ENCODE measurements at regions not wholly inside any gene's neighbourhood (a gene's known extent, or its start where the extent isn't known, plus 50 kb on each side); places are given as distances from the start of the nearest gene placed in this dataset.

DNA sequence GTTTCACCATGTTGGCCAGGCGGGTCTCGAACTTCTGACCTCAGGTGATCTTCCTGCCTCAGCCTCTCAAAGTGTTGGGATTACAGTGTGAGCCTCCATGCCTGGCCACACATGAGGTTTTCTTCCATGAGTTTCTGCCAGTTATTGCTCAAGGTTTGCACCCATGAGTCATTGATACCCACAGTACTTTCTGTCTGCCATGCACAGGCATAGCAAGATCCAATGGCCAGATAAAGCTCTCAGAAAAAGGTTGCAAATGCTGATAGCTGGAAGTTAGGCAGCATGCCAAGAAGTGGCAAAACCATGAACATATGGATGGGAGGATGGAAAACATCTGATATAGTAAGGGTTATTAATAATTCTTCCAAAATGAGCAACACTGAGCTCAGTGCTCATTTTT lies 298.7 kb upstream of the NRG3 start:
- no peak overlapping the region for H3K23ac ChIP-seq (ENCODE audit: low read depth, low read length)
- no peak overlapping the region for H3K27ac ChIP-seq (ENCODE audit: insufficient read depth, low read length)
- H2AFZ ChIP-seq (replicated peaks; ENCODE audit: low read length, poor library complexity), result no peak overlapping the region
- in situ Hi-C loops (cut with MboI; ENCODE audit: low sequenced_read_pairs), result no loop called here
- DNase-seq (no peak), ATAC-seq (ENCODE audit: low read depth) (no peak)
- H2AK5ac ChIP-seq (ENCODE audit: low read depth, low read length), result no peak overlapping the region
- H2BK5ac ChIP-seq (ENCODE audit: low read depth, low read length, poor library complexity, severe bottlenecking), result no peak overlapping the region
- H4K5ac ChIP-seq (ENCODE audit: low read depth, low read length), result no peak overlapping the region
- H3K9ac ChIP-seq (ENCODE audit: low read depth, low read length), result no peak overlapping the region
- H3K27me3 ChIP-seq (ENCODE audit: control insufficient read depth, insufficient read depth, low read length), result no peaks in the 10 kb centered on the region
- no peak overlapping the region for H2AK9ac ChIP-seq (replicated peaks; ENCODE audit: low read depth, low read length, poor library complexity)
- intact Hi-C loops (cut with micrococcal nuclease), result no loop called here
- no peak overlapping the region for H4K8ac ChIP-seq (ENCODE audit: low read depth in 2 of 2, low read length in 2 of 2)
- dilution Hi-C loops (cut with HindIII; ENCODE audit: low sequenced_read_pairs, unreplicated experiment), result no loop called here
- CTCF ChIA-PET, result no interaction called here
- H3K9me3 ChIP-seq (ENCODE audit: control insufficient read depth, insufficient read depth, low read length), result peaks cover 4% of the 10 kb centered on the region
- H3K14ac ChIP-seq (replicated peaks; ENCODE audit: low read depth, low read length), result no peak overlapping the region
- H2BK15ac ChIP-seq (ENCODE audit: low read depth, low read length), result no peak overlapping the region
- H3K9me1 ChIP-seq (ENCODE audit: insufficient read depth, low read length), result no peaks in the 10 kb centered on the region
- no peak overlapping the region for H2BK120ac ChIP-seq (ENCODE audit: low read depth, low read length)
- H3K4me1 ChIP-seq (ENCODE audit: control insufficient read depth, insufficient read depth, low read length), result no peaks in the 10 kb centered on the region
- BruUV-seq (replicated peaks), result no TSS peak
- 57% methylated on average over 2 of the region's 2 CpGs; no CpG with 5 or more reads in 1 of the 2 experiments for WGBS, 2 experiments (ENCODE audit: extremely low coverage in 2 of 2, insufficient read length in 1 of 2)
- POLR2A ChIA-PET (ENCODE audit: unreplicated experiment), result no interaction called here
- no peak overlapping the region for H3K4me3 ChIP-seq (ENCODE audit: insufficient read depth, low read depth, low read length)
- no peaks in the 10 kb centered on the region for H4K20me1 ChIP-seq (ENCODE audit: insufficient read depth, low read length)
- H4K91ac ChIP-seq (ENCODE audit: insufficient read depth, low read depth, low read length), result no peak overlapping the region
- H3K36me3 ChIP-seq (ENCODE audit: control insufficient read depth, insufficient read depth, low read length), result no peaks in the 10 kb centered on the region
- no peaks in the 10 kb centered on the region for H3K79me1 ChIP-seq (ENCODE audit: low read depth in 1 of 2, low read length in 2 of 2)
- H3K4me2 ChIP-seq (ENCODE audit: low read depth, low read length), result no peak overlapping the region
- H3K56ac ChIP-seq (ENCODE audit: extremely low read depth, insufficient read depth, low read length), result no peak overlapping the region
- TF ChIP-seq SMC3 (IDR thresholded peaks at IDR 0.05; ENCODE audit: low read depth, low read length), result no peak
- TF ChIP-seq RFX5 (IDR thresholded peaks at IDR 0.05; ENCODE audit: low read depth, low read length), result no peak
- no peak for TF ChIP-seq FOS (IDR thresholded peaks at IDR 0.05; ENCODE audit: low read depth, low read length)
- TF ChIP-seq CEBPB (IDR thresholded peaks at IDR 0.05; ENCODE audit: low read depth, low read length), result no peak
- no peak overlapping the region for H3K18ac ChIP-seq (ENCODE audit: low read depth, low read length)
- no peak overlapping the region for H2BK20ac ChIP-seq (ENCODE audit: low read depth, low read length)
- H3K4ac ChIP-seq (ENCODE audit: low read depth, low read length), result no peak overlapping the region

Data from IMR-90 (cell line).